Mesothelial cell of epicardium (in vitro differentiated cells): ENCODE measurements at regions not wholly inside any gene's neighbourhood (a gene's known extent, or its start where the extent isn't known, plus 50 kb on each side); places are given as distances from the start of the nearest gene placed in this dataset.
"Not testable (repeated sequence)": the region's sequence is repeated elsewhere in the genome, so short reads cannot be mapped to it uniquely, and the experiment has no call there.

Experiments used
- DNase-seq, 2 experiments: peaks; one replicate each; pipeline ENCODE4 v3.0.0; 2021; ENCODE audit warnings: low spot score in 2 of 2; ENCODE audit not compliant: unreplicated experiment in 2 of 2
- H3K27ac Mint-ChIP-seq: 2 replicates; pipeline ENCODE4 v1.8.0; 2021; ENCODE audit warnings: mixed read lengths
- H3K27me3 Mint-ChIP-seq: 2 replicates; pipeline ENCODE4 v1.8.0; 2021; ENCODE audit warnings: low read depth, mixed read lengths
- H3K36me3 Mint-ChIP-seq: 2 replicates; pipeline ENCODE4 v1.8.0; 2021; ENCODE audit warnings: mixed read lengths
- H3K4me1 Mint-ChIP-seq: 2 replicates; pipeline ENCODE4 v1.8.0; 2021; ENCODE audit warnings: mixed read lengths
- H3K4me3 Mint-ChIP-seq: 2 replicates; pipeline ENCODE4 v1.8.0; 2021; ENCODE audit warnings: mild to moderate bottlenecking, moderate library complexity, mixed read lengths
- H3K9me3 Mint-ChIP-seq: 2 replicates; pipeline ENCODE4 v1.8.0; 2021; ENCODE audit warnings: mixed read lengths
- CTCF ChIP-seq: fragments of 200-600 bp; sonication (generic); IDR thresholded peaks from one replicate; pipeline ENCODE4 v1.5.0; 2021; ENCODE audit warnings: antibody characterized with exemption; ENCODE audit not compliant: unreplicated experiment

- no peak for TF ChIP-seq CTCF
- Mint-ChIP-seq H3K4me1 (peaks cover 9% of the 10 kb centered on the region), H3K27me3 (peaks cover 2% of the 10 kb centered on the region), H3K4me3 (no peak overlapping the region), H3K36me3 (peaks cover 7% of the 10 kb centered on the region), H3K27ac (no peak overlapping the region), H3K9me3 (peaks cover 14% of the 10 kb centered on the region)
- DNase-seq = no peak
Measured at GRCh38 chr2:5020116-5020875, 671.9 kb upstream of the SOX11 start.

DNA sequence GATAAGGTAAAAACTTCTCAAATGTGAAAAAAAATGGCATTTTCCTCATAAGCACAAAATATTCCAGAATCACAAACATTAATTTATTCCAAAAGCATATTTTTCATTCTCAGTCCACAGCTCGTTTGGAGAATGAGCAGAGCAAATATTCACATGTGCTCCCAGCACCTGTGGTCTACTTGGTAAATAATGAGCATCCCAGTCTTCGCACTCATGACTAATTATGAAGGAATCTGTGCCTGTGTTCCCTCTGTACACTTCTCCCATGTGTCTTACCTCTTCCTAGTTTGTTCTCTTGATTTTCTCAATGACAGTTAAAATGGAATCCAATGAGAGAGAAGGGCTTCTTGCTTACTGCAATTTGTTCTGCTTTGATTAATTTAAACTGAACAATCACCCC lies 671.0 kb upstream of the SOX11 start:
- no peak for TF ChIP-seq CTCF
- Mint-ChIP-seq H3K27me3 (peaks cover 2% of the 10 kb centered on the region), H3K9me3 (peaks cover 14% of the 10 kb centered on the region), H3K4me1 (peaks cover 9% of the 10 kb centered on the region), H3K36me3 (peaks cover 7% of the 10 kb centered on the region), H3K4me3 (no peak overlapping the region), H3K27ac (no peak overlapping the region)
- DNase-seq = no peak

GRCh38 chr2:5022061-5022460 lies 670.1 kb upstream of the SOX11 start:
- no peak for TF ChIP-seq CTCF
- no peak overlapping the region for H3K4me3 Mint-ChIP-seq
- no peak for DNase-seq
- H3K9me3 Mint-ChIP-seq = peaks cover 14% of the 10 kb centered on the region
- H3K36me3 Mint-ChIP-seq = peaks cover 7% of the 10 kb centered on the region
- H3K27me3 Mint-ChIP-seq = peaks cover 2% of the 10 kb centered on the region
- H3K4me1 Mint-ChIP-seq = peaks cover 16% of the 10 kb centered on the region
- H3K27ac Mint-ChIP-seq = no peak overlapping the region

DNA sequence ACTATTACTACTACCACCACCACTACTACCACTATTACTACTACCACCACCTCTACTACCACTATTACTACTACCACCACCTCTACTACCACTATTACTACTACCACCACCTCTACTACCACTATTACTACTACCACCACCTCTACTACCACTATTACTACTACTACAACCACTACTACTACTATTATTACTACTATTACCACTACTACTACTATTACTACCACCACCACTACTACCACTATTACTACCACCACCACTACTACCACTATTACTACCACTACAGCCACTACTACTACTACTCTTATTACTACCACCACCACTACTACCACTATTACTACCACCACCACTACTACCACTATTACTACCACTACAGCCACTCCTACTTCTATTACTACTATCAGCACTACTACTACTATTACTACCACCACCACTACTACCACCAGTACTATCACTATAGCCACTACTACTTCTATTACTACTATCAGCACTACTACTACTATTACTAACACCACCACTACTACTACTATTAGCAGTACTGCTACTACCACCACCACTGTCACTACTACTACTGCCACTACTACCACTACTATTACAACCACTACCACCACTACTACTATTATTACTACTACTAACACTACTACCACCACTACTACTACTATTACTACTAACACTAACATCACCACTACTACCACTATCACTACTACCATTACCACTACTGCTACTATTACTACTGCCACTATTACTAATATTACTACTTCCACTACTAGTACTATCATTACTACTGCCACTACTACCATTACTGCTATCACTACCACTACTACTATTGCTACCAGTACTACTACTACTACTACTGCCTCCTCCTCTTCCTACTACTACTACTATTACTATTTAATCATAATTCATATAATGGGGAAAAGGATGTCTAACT lies 669.2 kb upstream of the SOX11 start:
- H3K27me3 Mint-ChIP-seq, H3K36me3 Mint-ChIP-seq, H3K4me3 Mint-ChIP-seq, DNase-seq: not testable (repeated sequence)
- Mint-ChIP-seq H3K27ac (peak overlapping the region; percentile 33), H3K9me3 (peaks cover 14% of the 10 kb centered on the region), H3K4me1 (peaks cover 25% of the 10 kb centered on the region)

- no peak for TF ChIP-seq CTCF
- no peak overlapping the region for H3K4me3 Mint-ChIP-seq
- peaks cover 7% of the 10 kb centered on the region for H3K36me3 Mint-ChIP-seq
- peaks cover 16% of the 10 kb centered on the region for H3K4me1 Mint-ChIP-seq
- H3K27ac Mint-ChIP-seq = no peak overlapping the region
- DNase-seq = no peak
- H3K27me3 Mint-ChIP-seq = peaks cover 2% of the 10 kb centered on the region
- H3K9me3 Mint-ChIP-seq = peaks cover 14% of the 10 kb centered on the region
Measured at GRCh38 chr2:5026571-5027234, 665.5 kb upstream of the SOX11 start.
